NCI-H2196 (cell line): ENCODE measurements at regions not wholly inside any gene's neighbourhood (a gene's known extent, or its start where the extent isn't known, plus 50 kb on each side); places are given as distances from the start of the nearest gene placed in this dataset.

Source experiments
- DNase-seq: peaks from one replicate; lab custom pipeline; 2025; ENCODE audit not compliant: unreplicated experiment; lab: John Stamatoyannopoulos, UW

- no peak for DNase-seq
These were observed 1342.4 kb upstream of the TENM3 start for GRCh38 chr4:180900781-180901180.

GRCh38 chr4:180909279-180909678 lies 1333.9 kb upstream of the TENM3 start:
- DNase-seq, result no peak

GRCh38 chr4:180913750-180914149 lies 1329.5 kb upstream of the TENM3 start:
- DNase-seq, result no peak

GRCh38 chr4:180923486-180923885 lies 1319.7 kb upstream of the TENM3 start:
- DNase-seq, result no peak

- no peak for DNase-seq
These were observed 1317.4 kb upstream of the TENM3 start for GRCh38 chr4:180925805-180926204.

- DNase-seq, result no peak
These were observed 1316.9 kb upstream of the TENM3 start for GRCh38 chr4:180926277-180926676.

GRCh38 chr4:180932370-180933001 lies 1310.7 kb upstream of the TENM3 start:
- DNase-seq, result no peak

GRCh38 chr4:180937083-180937482 lies 1306.1 kb upstream of the TENM3 start:
- DNase-seq, result no peak

GRCh38 chr4:180940680-180941079 lies 1302.5 kb upstream of the TENM3 start:
- no peak for DNase-seq

- no peak for DNase-seq
These were observed 1300.8 kb upstream of the TENM3 start for GRCh38 chr4:180942367-180942916.

- DNase-seq, result no peak
These were observed 1297.0 kb upstream of the TENM3 start for GRCh38 chr4:180946188-180946587.

- DNase-seq, result no peak
These were observed 1295.8 kb upstream of the TENM3 start for GRCh38 chr4:180947425-180947824.

GRCh38 chr4:180949424-180950213 lies 1293.6 kb upstream of the TENM3 start:
- DNase-seq, result no peak

- DNase-seq, result no peak
These were observed 1292.8 kb upstream of the TENM3 start for GRCh38 chr4:180950377-180950776.

GRCh38 chr4:180951312-180951711 lies 1291.9 kb upstream of the TENM3 start:
- DNase-seq, result no peak

GRCh38 chr4:180953572-180953971 lies 1289.6 kb upstream of the TENM3 start:
- no peak for DNase-seq

- DNase-seq, result no peak
These were observed 1282.3 kb upstream of the TENM3 start for GRCh38 chr4:180960743-180961401.

GRCh38 chr4:180962268-180962667 lies 1280.9 kb upstream of the TENM3 start:
- no peak for DNase-seq

- no peak for DNase-seq
These were observed 1276.9 kb upstream of the TENM3 start for GRCh38 chr4:180966312-180966711.

- no peak for DNase-seq
These were observed 1275.3 kb upstream of the TENM3 start for GRCh38 chr4:180967936-180968335.

- no peak for DNase-seq
These were observed 1269.3 kb upstream of the TENM3 start for GRCh38 chr4:180973894-180974293.

GRCh38 chr4:180990931-180991330 lies 1252.3 kb upstream of the TENM3 start:
- no peak for DNase-seq
